HepG2 (cell line): ENCODE measurements at regions not wholly inside any gene's neighbourhood (a gene's known extent, or its start where the extent isn't known, plus 50 kb on each side); places are given as distances from the start of the nearest gene placed in this dataset.
A peak's percentile ranks its signal among the peaks of the same experiment; 100 is the strongest.

Source experiments
- BRD4 ChIP-seq: sonication (generic); formaldehyde crosslinking; IDR thresholded peaks from 2 replicates; pipeline ENCODE4 v1.4.0; 2020; ENCODE audit warnings: missing genetic modification reagents
- GTF3A ChIP-seq: sonication (generic); formaldehyde crosslinking; conservative IDR thresholded peaks from 2 replicates; pipeline ENCODE4 v1.4.0; 2020; ENCODE audit warnings: mild to moderate bottlenecking, missing genetic modification reagents
- HNRNPUL1 ChIP-seq: fragments of 200-400 bp; formaldehyde crosslinking; IDR thresholded peaks from 2 replicates; pipeline ENCODE4 v1.6.1; 2017; ENCODE audit warnings: low read depth, mild to moderate bottlenecking, low read length, moderate library complexity
- HOXA7 ChIP-seq: sonication (generic); formaldehyde crosslinking; IDR thresholded peaks from 2 replicates; pipeline ENCODE4 v1.8.1; 2022; ENCODE audit warnings: mild to moderate bottlenecking, missing genetic modification reagents, moderate library complexity
- NCOA2 ChIP-seq: sonication (generic); formaldehyde crosslinking; IDR thresholded peaks from 2 replicates; pipeline ENCODE4 v1.8.0; 2022; ENCODE audit warnings: inconsistent platforms
- NR1H2 ChIP-seq: sonication (generic); formaldehyde crosslinking; IDR thresholded peaks from 2 replicates; pipeline ENCODE4 v1.8.1; 2022; ENCODE audit warnings: low read depth, missing genetic modification reagents, borderline replicate concordance
- PAF1 ChIP-seq: IDR thresholded peaks from 2 replicates; pipeline ENCODE4 v1.6.1; 2016; ENCODE audit warnings: missing genetic modification reagents, missing compliant biosample characterization
- RNF219 ChIP-seq: sonication (generic); formaldehyde crosslinking; IDR thresholded peaks from 2 replicates; pipeline ENCODE4 v1.5.0; 2020; ENCODE audit warnings: mild to moderate bottlenecking, missing genetic modification reagents
- THYN1 ChIP-seq: sonication (generic); formaldehyde crosslinking; IDR thresholded peaks from 2 replicates; pipeline ENCODE4 v1.8.1; 2023; ENCODE audit warnings: low read depth, mild to moderate bottlenecking, moderate library complexity, missing genetic modification reagents, borderline replicate concordance
- ZFP62 ChIP-seq: sonication (generic); formaldehyde crosslinking; IDR thresholded peaks from 2 replicates; pipeline ENCODE4 v1.4.0; 2020; ENCODE audit warnings: missing genetic modification reagents
- ZNF383 ChIP-seq: sonication (generic); formaldehyde crosslinking; IDR thresholded peaks from 2 replicates; pipeline ENCODE4 v1.4.0; 2020; ENCODE audit warnings: missing genetic modification reagents, mild to moderate bottlenecking, borderline replicate concordance
- ZNF44 ChIP-seq: sonication (generic); formaldehyde crosslinking; IDR thresholded peaks from 2 replicates; pipeline ENCODE4 v1.5.1; 2020; ENCODE audit warnings: mild to moderate bottlenecking, missing genetic modification reagents
- ZNF441 ChIP-seq: sonication (generic); formaldehyde crosslinking; IDR thresholded peaks from 2 replicates; pipeline ENCODE4 v1.7.0; 2021; ENCODE audit warnings: missing genetic modification reagents, borderline replicate concordance
- ZNF569 ChIP-seq: sonication (generic); formaldehyde crosslinking; IDR thresholded peaks from 2 replicates; pipeline ENCODE4 v1.5.0; 2020; ENCODE audit warnings: mild to moderate bottlenecking, missing genetic modification reagents, moderate library complexity, borderline replicate concordance
- ZNF713 ChIP-seq: sonication (generic); formaldehyde crosslinking; IDR thresholded peaks from 2 replicates; pipeline ENCODE4 v1.4.0; 2020; ENCODE audit warnings: mild to moderate bottlenecking, missing genetic modification reagents
- TF ChIP-seq, protein P1 (sequence below): sonication (generic); formaldehyde crosslinking; IDR thresholded peaks from 2 replicates; pipeline ENCODE4 v1.8.0; 2023; ENCODE audit warnings: mild to moderate bottlenecking, missing genetic modification reagents
- TF ChIP-seq, protein P2 (sequence below): sonication (generic); formaldehyde crosslinking; IDR thresholded peaks from 2 replicates; pipeline ENCODE4 v1.8.1; 2023; ENCODE audit warnings: mild to moderate bottlenecking, moderate library complexity, missing genetic modification reagents
- TF ChIP-seq, protein P3 (sequence below): sonication (generic); formaldehyde crosslinking; IDR thresholded peaks from 2 replicates; pipeline ENCODE4 v1.4.0; 2020; ENCODE audit warnings: mild to moderate bottlenecking, missing genetic modification reagents

GRCh38 chr2:42926434-42927333 lies 134.3 kb upstream of the HAAO start (continued):
- TF ChIP-seq ZNF569 (CRISPR knock-in tag) (no peak), PAF1 (CRISPR knock-in tag) (no peak), ZNF383 (CRISPR knock-in tag) (no peak), NCOA2 (CRISPR knock-in tag) (peak; percentile 50), BRD4 (CRISPR knock-in tag) (peak; percentile 91), ZNF441 (CRISPR knock-in tag) (no peak; the same call in 1 of the 2 replicates), RNF219 (CRISPR knock-in tag) (no peak), ZNF44 (CRISPR knock-in tag) (no peak; the same call in 1 of the 2 replicates), GTF3A (CRISPR knock-in tag) (no peak), ZNF713 (CRISPR knock-in tag) (no peak), HNRNPUL1 (no peak), HOXA7 (CRISPR knock-in tag) (no peak), NR1H2 (no peak; the same call in 1 of the 2 replicates), THYN1 (no peak), ZFP62 (CRISPR knock-in tag) (no peak)
- TF ChIP-seq, protein P1, sequence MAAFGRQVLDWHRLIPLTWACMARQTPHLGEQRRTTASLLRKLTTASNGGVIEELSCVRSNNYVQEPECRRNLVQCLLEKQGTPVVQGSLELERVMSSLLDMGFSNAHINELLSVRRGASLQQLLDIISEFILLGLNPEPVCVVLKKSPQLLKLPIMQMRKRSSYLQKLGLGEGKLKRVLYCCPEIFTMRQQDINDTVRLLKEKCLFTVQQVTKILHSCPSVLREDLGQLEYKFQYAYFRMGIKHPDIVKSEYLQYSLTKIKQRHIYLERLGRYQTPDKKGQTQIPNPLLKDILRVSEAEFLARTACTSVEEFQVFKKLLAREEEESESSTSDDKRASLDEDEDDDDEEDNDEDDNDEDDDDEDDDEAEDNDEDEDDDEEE (CRISPR knock-in tag), result peak; percentile 81
- TF ChIP-seq, protein P2, sequence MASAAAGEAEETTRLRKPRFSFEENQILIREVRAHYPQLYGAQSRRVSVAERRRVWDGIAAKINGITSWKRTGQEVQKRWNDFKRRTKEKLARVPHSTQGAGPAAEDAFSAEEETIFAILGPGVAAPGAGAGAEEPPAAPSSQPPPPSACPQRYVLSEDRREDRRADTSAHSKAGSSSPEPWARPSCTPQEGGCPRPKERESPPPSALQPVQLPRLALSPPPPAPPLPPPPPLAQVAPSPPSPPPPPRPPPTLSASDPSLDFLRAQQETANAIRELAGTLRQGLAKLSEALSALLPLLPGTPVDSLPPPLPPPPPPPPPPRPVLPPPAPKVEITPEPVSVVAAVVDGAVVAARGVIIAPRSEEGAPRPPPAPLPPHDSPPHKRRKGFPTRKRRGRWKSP (CRISPR knock-in tag), result no peak
- TF ChIP-seq, protein P3, sequence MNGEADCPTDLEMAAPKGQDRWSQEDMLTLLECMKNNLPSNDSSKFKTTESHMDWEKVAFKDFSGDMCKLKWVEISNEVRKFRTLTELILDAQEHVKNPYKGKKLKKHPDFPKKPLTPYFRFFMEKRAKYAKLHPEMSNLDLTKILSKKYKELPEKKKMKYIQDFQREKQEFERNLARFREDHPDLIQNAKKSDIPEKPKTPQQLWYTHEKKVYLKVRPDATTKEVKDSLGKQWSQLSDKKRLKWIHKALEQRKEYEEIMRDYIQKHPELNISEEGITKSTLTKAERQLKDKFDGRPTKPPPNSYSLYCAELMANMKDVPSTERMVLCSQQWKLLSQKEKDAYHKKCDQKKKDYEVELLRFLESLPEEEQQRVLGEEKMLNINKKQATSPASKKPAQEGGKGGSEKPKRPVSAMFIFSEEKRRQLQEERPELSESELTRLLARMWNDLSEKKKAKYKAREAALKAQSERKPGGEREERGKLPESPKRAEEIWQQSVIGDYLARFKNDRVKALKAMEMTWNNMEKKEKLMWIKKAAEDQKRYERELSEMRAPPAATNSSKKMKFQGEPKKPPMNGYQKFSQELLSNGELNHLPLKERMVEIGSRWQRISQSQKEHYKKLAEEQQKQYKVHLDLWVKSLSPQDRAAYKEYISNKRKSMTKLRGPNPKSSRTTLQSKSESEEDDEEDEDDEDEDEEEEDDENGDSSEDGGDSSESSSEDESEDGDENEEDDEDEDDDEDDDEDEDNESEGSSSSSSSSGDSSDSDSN (CRISPR knock-in tag), result peak; percentile 58
